ENCODE measurements at regions not wholly inside any gene's neighbourhood (a gene's known extent, or its start where the extent isn't known, plus 50 kb on each side); places are given as distances from the start of the nearest gene placed in this dataset.

DNA sequence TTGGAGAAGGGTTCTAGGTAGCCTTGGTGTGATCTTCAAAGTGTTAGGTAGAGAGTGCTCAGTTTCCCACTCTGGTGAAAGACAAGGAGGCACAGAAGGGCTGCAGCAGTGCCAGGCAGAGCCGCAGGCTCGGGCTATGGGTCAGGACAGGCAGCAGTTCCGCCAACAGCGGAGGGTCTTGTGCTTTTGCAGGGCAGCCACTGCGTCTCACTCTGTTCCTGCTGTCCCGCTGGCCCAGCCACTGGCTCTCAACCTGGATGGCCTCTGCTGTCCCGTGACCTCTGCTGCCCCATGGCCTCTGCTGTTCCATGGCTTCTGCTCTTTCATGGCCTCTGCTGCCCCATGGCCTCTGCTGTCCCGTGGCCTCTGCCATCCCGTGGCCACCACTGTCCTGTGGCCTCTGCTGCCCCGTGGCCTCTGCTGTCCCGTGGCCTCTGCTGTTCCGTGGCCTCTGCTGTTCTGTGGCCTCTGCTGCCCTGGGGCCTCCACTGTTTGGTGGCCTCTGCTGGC lies 175.7 kb downstream of the URI1 start:
- TF ChIP-seq, protein P1, sequence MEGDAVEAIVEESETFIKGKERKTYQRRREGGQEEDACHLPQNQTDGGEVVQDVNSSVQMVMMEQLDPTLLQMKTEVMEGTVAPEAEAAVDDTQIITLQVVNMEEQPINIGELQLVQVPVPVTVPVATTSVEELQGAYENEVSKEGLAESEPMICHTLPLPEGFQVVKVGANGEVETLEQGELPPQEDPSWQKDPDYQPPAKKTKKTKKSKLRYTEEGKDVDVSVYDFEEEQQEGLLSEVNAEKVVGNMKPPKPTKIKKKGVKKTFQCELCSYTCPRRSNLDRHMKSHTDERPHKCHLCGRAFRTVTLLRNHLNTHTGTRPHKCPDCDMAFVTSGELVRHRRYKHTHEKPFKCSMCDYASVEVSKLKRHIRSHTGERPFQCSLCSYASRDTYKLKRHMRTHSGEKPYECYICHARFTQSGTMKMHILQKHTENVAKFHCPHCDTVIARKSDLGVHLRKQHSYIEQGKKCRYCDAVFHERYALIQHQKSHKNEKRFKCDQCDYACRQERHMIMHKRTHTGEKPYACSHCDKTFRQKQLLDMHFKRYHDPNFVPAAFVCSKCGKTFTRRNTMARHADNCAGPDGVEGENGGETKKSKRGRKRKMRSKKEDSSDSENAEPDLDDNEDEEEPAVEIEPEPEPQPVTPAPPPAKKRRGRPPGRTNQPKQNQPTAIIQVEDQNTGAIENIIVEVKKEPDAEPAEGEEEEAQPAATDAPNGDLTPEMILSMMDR (conservative IDR thresholded peaks at IDR 0.05), result no peak
- no peak for TF ChIP-seq EZH2 (IDR thresholded peaks at IDR 0.05; ENCODE audit: low read depth)
